SK-N-SH treated with all-trans-retinoic acid at 6 μM for 48 hours (cell line): ENCODE measurements at regions not wholly inside any gene's neighbourhood (a gene's known extent, or its start where the extent isn't known, plus 50 kb on each side); places are given as distances from the start of the nearest gene placed in this dataset.

Source experiments
- ARNTL ChIP-seq: fragments of 450-650 bp; formaldehyde crosslinking; IDR thresholded peaks from 2 replicates; pipeline ENCODE4 v1.5.0; 2020; ENCODE audit warnings: low read depth, mild to moderate bottlenecking, moderate library complexity, borderline replicate concordance
- CSDC2 ChIP-seq: fragments of 250-450 bp; sonication (Bioruptor Pico); IDR thresholded peaks from 2 replicates; pipeline ENCODE4 v1.5.0; 2020; ENCODE audit warnings: mild to moderate bottlenecking, moderate library complexity
- ESRRG ChIP-seq: fragments of 250-450 bp; sonication (Bioruptor Pico); IDR thresholded peaks from 2 replicates; pipeline ENCODE4 v1.6.1; 2021; ENCODE audit warnings: mild to moderate bottlenecking
- ISL1 ChIP-seq: fragments of 250-450 bp; sonication (Bioruptor Pico); IDR thresholded peaks from 2 replicates; pipeline ENCODE4 v2.1.2; 2022; ENCODE audit warnings: mild to moderate bottlenecking, moderate library complexity
- OSR1 ChIP-seq: fragments of 250-450 bp; sonication (Bioruptor Pico); IDR thresholded peaks from 2 replicates; pipeline ENCODE4 v1.8.0; 2022; ENCODE audit warnings: moderate library complexity, mild to moderate bottlenecking, inconsistent platforms
- RARB ChIP-seq: fragments of 250-450 bp; sonication (Bioruptor Pico); IDR thresholded peaks from 2 replicates; pipeline ENCODE4 v1.8.0; 2021; ENCODE audit warnings: mild to moderate bottlenecking, moderate library complexity
- SNAI2 ChIP-seq: fragments of 250-450 bp; sonication (Bioruptor Pico); IDR thresholded peaks from 2 replicates; pipeline ENCODE4 v1.5.0; 2020; ENCODE audit warnings: mild to moderate bottlenecking, moderate library complexity
- TCF4 ChIP-seq: fragments of 250-450 bp; sonication (Bioruptor Pico); IDR thresholded peaks from 2 replicates; pipeline ENCODE4 v1.8.0; 2021; ENCODE audit warnings: mild to moderate bottlenecking, moderate library complexity, borderline replicate concordance
- ZC3H10 ChIP-seq: fragments of 250-450 bp; sonication (Bioruptor Pico); IDR thresholded peaks from 2 replicates; pipeline ENCODE4 v1.5.1; 2021; ENCODE audit warnings: mild to moderate bottlenecking, moderate library complexity
- ZFP30 ChIP-seq: fragments of 450-650 bp; formaldehyde crosslinking; IDR thresholded peaks from 2 replicates; pipeline ENCODE4 v1.5.0; 2022; ENCODE audit warnings: mild to moderate bottlenecking, moderate library complexity
- TF ChIP-seq, protein P1 (sequence below): fragments of 250-450 bp; sonication (Bioruptor Pico); IDR thresholded peaks from 2 replicates; pipeline ENCODE4 v1.8.0; 2020; ENCODE audit warnings: mild to moderate bottlenecking, moderate library complexity, borderline replicate concordance

DNA sequence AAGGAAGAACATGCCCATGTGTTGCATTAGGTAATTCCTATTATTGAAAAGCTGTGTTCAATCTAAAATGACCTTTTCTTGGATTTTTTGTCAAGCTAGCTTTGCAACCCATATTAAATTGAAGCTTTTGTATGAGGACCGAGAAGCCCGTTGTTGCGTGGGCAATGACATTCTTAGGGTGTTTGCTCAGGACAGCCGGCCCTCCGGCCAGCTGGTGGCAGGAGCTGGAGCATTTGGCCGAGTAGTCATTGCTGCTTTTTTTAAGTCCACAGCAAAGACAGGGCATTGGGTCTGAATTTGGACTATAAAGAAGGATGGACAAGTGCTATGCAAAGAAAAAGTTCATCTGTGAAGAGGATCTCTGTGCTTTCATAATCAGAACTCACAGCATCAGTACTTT is 365.8 kb downstream of the SAMD5 start:
- TF ChIP-seq ZFP30 (CRISPR knock-in tag) (no peak), ZC3H10 (CRISPR knock-in tag) (no peak), ARNTL (CRISPR knock-in tag) (no peak), CSDC2 (CRISPR knock-in tag) (no peak), OSR1 (CRISPR knock-in tag) (no peak), SNAI2 (CRISPR knock-in tag) (no peak), ESRRG (CRISPR knock-in tag) (no peak), ISL1 (no peak), RARB (CRISPR knock-in tag) (no peak), TCF4 (no peak)
- TF ChIP-seq, protein P1, sequence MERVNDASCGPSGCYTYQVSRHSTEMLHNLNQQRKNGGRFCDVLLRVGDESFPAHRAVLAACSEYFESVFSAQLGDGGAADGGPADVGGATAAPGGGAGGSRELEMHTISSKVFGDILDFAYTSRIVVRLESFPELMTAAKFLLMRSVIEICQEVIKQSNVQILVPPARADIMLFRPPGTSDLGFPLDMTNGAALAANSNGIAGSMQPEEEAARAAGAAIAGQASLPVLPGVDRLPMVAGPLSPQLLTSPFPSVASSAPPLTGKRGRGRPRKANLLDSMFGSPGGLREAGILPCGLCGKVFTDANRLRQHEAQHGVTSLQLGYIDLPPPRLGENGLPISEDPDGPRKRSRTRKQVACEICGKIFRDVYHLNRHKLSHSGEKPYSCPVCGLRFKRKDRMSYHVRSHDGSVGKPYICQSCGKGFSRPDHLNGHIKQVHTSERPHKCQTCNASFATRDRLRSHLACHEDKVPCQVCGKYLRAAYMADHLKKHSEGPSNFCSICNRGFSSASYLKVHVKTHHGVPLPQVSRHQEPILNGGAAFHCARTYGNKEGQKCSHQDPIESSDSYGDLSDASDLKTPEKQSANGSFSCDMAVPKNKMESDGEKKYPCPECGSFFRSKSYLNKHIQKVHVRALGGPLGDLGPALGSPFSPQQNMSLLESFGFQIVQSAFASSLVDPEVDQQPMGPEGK (CRISPR knock-in tag), result no peak
